ENCODE measurements at regions not wholly inside any gene's neighbourhood (a gene's known extent, or its start where the extent isn't known, plus 50 kb on each side); places are given as distances from the start of the nearest gene placed in this dataset.
"Not testable (repeated sequence)": the region's sequence is repeated elsewhere in the genome, so short reads cannot be mapped to it uniquely, and the experiment has no call there.

DNA sequence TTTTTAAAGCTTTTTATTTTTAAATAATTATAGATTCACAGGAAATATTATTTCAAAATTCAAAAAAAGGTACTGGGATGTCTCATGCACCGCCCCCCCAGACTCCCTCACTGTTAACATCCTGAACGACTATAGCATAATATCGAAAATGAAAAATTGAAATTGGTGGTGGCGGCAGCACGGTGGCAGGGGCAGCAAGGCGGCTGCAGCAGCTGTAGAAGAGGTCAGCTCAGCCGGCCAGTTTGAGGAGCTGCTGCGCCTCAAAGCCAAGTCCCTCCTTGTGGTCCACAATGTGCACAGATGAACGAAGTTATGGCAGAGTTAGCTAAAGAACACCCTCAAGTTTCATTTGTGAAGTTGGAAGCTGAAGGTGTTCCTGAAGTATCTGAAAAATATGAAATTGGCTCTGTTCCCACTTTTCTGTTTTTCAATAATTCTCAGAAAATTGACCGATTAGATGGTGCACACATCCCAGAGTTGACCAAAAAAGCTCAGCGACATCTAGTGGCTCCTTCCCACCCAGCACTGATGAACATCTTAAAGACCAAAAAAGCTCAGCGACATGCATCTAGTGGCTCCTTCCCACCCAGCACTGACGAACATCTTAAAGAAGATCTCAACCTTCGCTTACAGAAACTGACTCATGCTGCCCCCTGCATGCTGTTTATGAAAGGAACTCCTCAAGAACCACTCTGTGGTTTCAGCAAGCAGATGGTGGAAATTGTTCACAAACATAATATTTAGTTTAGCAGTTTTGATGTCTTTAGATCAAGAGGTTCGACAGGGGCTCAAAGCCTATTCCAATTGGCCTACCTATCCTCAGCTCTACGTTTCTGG is 100.8 kb downstream of the FAM217A start:
- Histone ChIP-seq H3K9me3 (ENCODE audit: control insufficient read depth, insufficient read depth, low read length) (no peaks in the 10 kb centered on the region), H3K27ac (ENCODE audit: low read depth, low read length) (no peak overlapping the region), H3K27me3 (ENCODE audit: control insufficient read depth, low read length) (peaks cover 24% of the 10 kb centered on the region), H3K9me2 (replicated peaks; ENCODE audit: control insufficient read depth, low read length) (no peaks in the 10 kb centered on the region), H3K4me1 (ENCODE audit: control insufficient read depth, low read length) (no peaks in the 10 kb centered on the region), H3K4me2 (ENCODE audit: low read length) (no peak overlapping the region), H3K36me3 (ENCODE audit: control insufficient read depth, low read length) (no peaks in the 10 kb centered on the region), H3K4me3 (ENCODE audit: low read length) (no peak overlapping the region), H4K20me1 (ENCODE audit: control insufficient read depth, insufficient read depth, low read depth, low read length) (no peaks in the 10 kb centered on the region), H3F3A (ENCODE audit: control insufficient read depth, insufficient read depth) (no peaks in the 10 kb centered on the region), H3K79me2 (ENCODE audit: control insufficient read depth, low read length) (no peaks in the 10 kb centered on the region)
- TF ChIP-seq, protein P1, sequence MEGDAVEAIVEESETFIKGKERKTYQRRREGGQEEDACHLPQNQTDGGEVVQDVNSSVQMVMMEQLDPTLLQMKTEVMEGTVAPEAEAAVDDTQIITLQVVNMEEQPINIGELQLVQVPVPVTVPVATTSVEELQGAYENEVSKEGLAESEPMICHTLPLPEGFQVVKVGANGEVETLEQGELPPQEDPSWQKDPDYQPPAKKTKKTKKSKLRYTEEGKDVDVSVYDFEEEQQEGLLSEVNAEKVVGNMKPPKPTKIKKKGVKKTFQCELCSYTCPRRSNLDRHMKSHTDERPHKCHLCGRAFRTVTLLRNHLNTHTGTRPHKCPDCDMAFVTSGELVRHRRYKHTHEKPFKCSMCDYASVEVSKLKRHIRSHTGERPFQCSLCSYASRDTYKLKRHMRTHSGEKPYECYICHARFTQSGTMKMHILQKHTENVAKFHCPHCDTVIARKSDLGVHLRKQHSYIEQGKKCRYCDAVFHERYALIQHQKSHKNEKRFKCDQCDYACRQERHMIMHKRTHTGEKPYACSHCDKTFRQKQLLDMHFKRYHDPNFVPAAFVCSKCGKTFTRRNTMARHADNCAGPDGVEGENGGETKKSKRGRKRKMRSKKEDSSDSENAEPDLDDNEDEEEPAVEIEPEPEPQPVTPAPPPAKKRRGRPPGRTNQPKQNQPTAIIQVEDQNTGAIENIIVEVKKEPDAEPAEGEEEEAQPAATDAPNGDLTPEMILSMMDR (IDR thresholded peaks at IDR 0.05; ENCODE audit: low read depth, low read length, poor library complexity, severe bottlenecking): peak; percentile 68
- TF ChIP-seq EZH2phosphoT487 (IDR thresholded peaks at IDR 0.05; ENCODE audit: borderline replicate concordance, low read length): no peak

DNA sequence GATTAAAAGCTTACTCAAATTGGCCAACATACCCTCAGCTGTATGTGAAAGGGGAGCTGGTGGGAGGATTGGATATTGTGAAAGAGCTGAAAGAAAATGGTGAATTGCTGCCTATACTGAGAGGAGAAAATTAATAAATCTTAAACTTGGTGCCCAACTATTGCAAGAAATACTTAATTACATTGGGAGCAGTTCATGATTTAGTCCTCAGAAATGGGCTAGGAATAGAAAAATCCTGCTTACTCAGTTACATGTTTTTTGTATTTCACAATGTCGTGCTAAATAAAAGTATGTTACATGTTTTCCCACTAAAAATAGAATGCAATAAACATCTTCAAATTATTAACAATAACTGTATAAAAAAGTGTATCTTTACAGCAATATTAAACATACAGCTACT is 100.0 kb downstream of the FAM217A start:
- not testable (repeated sequence) for H3K27ac ChIP-seq (ENCODE audit: low read depth, low read length); H3K4me2 ChIP-seq (ENCODE audit: low read length); H4K20me1 ChIP-seq (ENCODE audit: control insufficient read depth, insufficient read depth, low read depth, low read length); H3K79me2 ChIP-seq (ENCODE audit: control insufficient read depth, low read length); H3K4me1 ChIP-seq (ENCODE audit: control insufficient read depth, low read length); H3K36me3 ChIP-seq (ENCODE audit: control insufficient read depth, low read length); H3F3A ChIP-seq (ENCODE audit: control insufficient read depth, insufficient read depth); H3K9me2 ChIP-seq (replicated peaks; ENCODE audit: control insufficient read depth, low read length); H3K4me3 ChIP-seq (ENCODE audit: low read length); H3K9me3 ChIP-seq (ENCODE audit: control insufficient read depth, insufficient read depth, low read length)
- H3K27me3 ChIP-seq (ENCODE audit: control insufficient read depth, low read length): peaks cover 24% of the 10 kb centered on the region

DNA sequence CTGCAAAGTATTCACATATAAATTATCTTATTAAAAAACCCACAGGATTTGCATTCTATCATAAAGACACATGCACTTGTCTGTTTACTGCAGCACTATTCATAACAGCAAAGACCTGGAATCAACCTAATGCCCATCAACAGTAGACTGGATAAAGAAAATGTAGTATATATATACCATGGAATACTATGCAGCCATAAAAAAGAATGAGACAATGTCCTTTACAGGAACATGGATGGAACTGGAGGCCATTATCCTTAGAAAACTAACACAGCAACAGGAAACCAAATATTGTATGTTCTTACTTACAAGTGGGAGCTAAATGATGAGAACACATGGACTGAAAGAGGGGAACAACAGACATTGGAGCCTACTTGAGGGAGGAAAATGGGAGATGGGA is 97.0 kb downstream of the FAM217A start:
- H3F3A ChIP-seq (ENCODE audit: control insufficient read depth, insufficient read depth): no peaks in the 10 kb centered on the region
- H3K4me2 ChIP-seq (ENCODE audit: low read length): no peak overlapping the region
- no peaks in the 10 kb centered on the region for H3K4me1 ChIP-seq (ENCODE audit: control insufficient read depth, low read length)
- peaks cover 5% of the 10 kb centered on the region for H3K27me3 ChIP-seq (ENCODE audit: control insufficient read depth, low read length)
- no peaks in the 10 kb centered on the region for H3K9me3 ChIP-seq (ENCODE audit: control insufficient read depth, insufficient read depth, low read length)
- H3K36me3 ChIP-seq (ENCODE audit: control insufficient read depth, low read length): no peaks in the 10 kb centered on the region
- TF ChIP-seq EZH2phosphoT487 (IDR thresholded peaks at IDR 0.05; ENCODE audit: borderline replicate concordance, low read length): no peak
- TF ChIP-seq, protein P1 (IDR thresholded peaks at IDR 0.05; ENCODE audit: low read depth, low read length, poor library complexity, severe bottlenecking): no peak
- no peak overlapping the region for H3K27ac ChIP-seq (ENCODE audit: low read depth, low read length)
- no peaks in the 10 kb centered on the region for H3K79me2 ChIP-seq (ENCODE audit: control insufficient read depth, low read length)
- no peaks in the 10 kb centered on the region for H3K9me2 ChIP-seq (replicated peaks; ENCODE audit: control insufficient read depth, low read length)
- no peak overlapping the region for H3K4me3 ChIP-seq (ENCODE audit: low read length)
- no peaks in the 10 kb centered on the region for H4K20me1 ChIP-seq (ENCODE audit: control insufficient read depth, insufficient read depth, low read depth, low read length)

DNA sequence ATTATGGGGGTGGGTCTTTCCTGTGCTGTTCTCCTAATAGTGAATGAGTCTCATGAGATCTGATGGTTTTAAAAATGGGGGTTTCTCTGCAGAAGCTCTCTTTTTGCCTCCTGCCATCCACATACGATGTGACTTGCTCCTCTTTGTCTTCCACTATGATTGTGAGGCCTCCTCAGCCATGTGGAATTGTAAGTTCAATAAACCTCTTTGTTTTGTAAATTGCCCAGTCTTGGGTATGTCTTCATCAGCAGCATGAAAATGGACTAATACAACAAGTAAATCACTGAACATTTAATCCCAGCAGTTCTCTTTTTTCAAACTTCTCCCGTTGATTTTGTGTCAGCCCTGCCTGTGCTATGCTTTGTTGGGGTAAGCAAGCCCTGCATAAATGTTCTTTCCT is 95.2 kb downstream of the FAM217A start:
- H3K4me2 ChIP-seq (ENCODE audit: low read length): no peak overlapping the region
- H3K79me2 ChIP-seq (ENCODE audit: control insufficient read depth, low read length): no peaks in the 10 kb centered on the region
- no peak overlapping the region for H3K4me3 ChIP-seq (ENCODE audit: low read length)
- TF ChIP-seq, protein P1 (IDR thresholded peaks at IDR 0.05; ENCODE audit: low read depth, low read length, poor library complexity, severe bottlenecking): no peak
- no peak for TF ChIP-seq EZH2phosphoT487 (IDR thresholded peaks at IDR 0.05; ENCODE audit: borderline replicate concordance, low read length)
- no peaks in the 10 kb centered on the region for H3K9me2 ChIP-seq (replicated peaks; ENCODE audit: control insufficient read depth, low read length)
- no peaks in the 10 kb centered on the region for H3F3A ChIP-seq (ENCODE audit: control insufficient read depth, insufficient read depth)
- H3K9me3 ChIP-seq (ENCODE audit: control insufficient read depth, insufficient read depth, low read length): no peaks in the 10 kb centered on the region
- H3K27me3 ChIP-seq (ENCODE audit: control insufficient read depth, low read length): no peaks in the 10 kb centered on the region; the same call in 1 of the 2 replicates
- no peaks in the 10 kb centered on the region; the same call in 1 of the 2 replicates for H4K20me1 ChIP-seq (ENCODE audit: control insufficient read depth, insufficient read depth, low read depth, low read length)
- no peak overlapping the region for H3K27ac ChIP-seq (ENCODE audit: low read depth, low read length)
- H3K4me1 ChIP-seq (ENCODE audit: control insufficient read depth, low read length): no peaks in the 10 kb centered on the region
- no peaks in the 10 kb centered on the region for H3K36me3 ChIP-seq (ENCODE audit: control insufficient read depth, low read length)

All from DOHH2 (cell line).